Psoas muscle (tissue), 7 donors: ENCODE measurements at regions not wholly inside any gene's neighbourhood (a gene's known extent, or its start where the extent isn't known, plus 50 kb on each side); places are given as distances from the start of the nearest gene placed in this dataset.

ENCODE experiments used
- ATAC-seq, 4 donors: fragments of 200-7000 bp; cut with Tn5 transposase; one replicate each; pipeline ENCODE4 v1.9.1; 2020; ENCODE audit warnings: moderate library complexity in 3 of 4, mild to moderate bottlenecking in 2 of 4
- DNase-seq, 2 donors: peaks; one replicate each; pipeline ENCODE4 v3.0.0-alpha.2; 2020
- H3K27ac ChIP-seq: fragments of 200-600 bp; one replicate; pipeline ENCODE4 v1.8.0; 2022
- H3K27me3 ChIP-seq, 3 donors: fragments of 200-600 bp in 1 of 3; one replicate each; pipeline versions ENCODE4 v1.6.1 to v1.8.0; 2013 to 2022; ENCODE audit warnings: low read length in 2 of 3, mild to moderate bottlenecking in 2 of 3, moderate library complexity in 1 of 3; ENCODE audit not compliant: insufficient read depth in 3 of 3
- H3K36me3 ChIP-seq, 2 donors: fragments of 200-600 bp in 1 of 2; one replicate each; pipeline versions ENCODE4 v1.6.1 to v1.8.0; 2013 to 2022; ENCODE audit warnings: low read depth in 1 of 2, mild to moderate bottlenecking in 1 of 2, moderate library complexity in 1 of 2; ENCODE audit not compliant: insufficient read depth in 1 of 2
- H3K4me1 ChIP-seq: fragments of 200-600 bp; one replicate; pipeline ENCODE4 v1.8.0; 2022
- H3K4me3 ChIP-seq: fragments of 200-600 bp; one replicate; pipeline ENCODE4 v1.8.0; 2022; ENCODE audit warnings: mild to moderate bottlenecking
- H3K9me3 ChIP-seq: fragments of 200-600 bp; one replicate; pipeline ENCODE4 v1.8.0; 2022
- WGBS, 3 donors: extraction: QIAGEN DNeasy Blood & Tissue Kit; methylation state at CpG; one replicate each; pipeline versions ENCODE4 v1.1.6 to v1.1.7; 2013; 5-methylcytosine and 5-hydroxymethylcytosine counted together
- intact Hi-C, 2 donors: fragments of 100-400 bp; cut with DNase I; formaldehyde crosslinking; loops; one replicate each; pipeline versions ENCODE4 v1.11.0 to v1.14.2; 2022
- TF ChIP-seq, protein P1 (sequence below): fragments of 200-600 bp; IDR thresholded peaks from one replicate; pipeline ENCODE4 v1.8.0; 2022; ENCODE audit warnings: antibody characterized with exemption
- donor health status: healthy with polysubstance abuse.
- donor health status: DM: no; HTN: no; CAD: no; lungs with moderate emphysema.
- donor health status: Bipolar disorder and iron deficiency.
- donor health status: healthy.
- donor health status: DM: yes; HTN: yes; CAD: no.
- donor health status: DM: no; HTN: no; CAD: no.
- donor health status: DM: yes; HTN: yes; CAD: no.

DNA sequence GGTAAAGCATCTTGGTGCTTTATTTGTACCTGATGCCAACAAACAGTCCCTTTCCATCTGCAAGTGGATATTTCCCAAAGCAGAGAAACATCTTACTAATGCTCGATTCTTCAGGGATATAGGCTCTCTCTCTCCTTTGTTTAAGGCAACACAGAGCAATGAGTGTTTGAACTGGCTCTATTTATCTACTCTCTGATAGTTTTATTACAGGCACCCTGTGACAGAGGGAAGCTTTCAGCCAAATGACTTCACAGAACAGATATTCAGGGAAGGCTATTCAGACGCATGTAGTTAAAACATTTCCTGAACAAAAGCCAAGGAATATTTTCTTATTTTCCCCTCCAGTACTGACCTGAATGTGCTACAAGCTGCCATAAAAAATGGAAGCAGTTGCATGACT is 141.8 kb downstream of the YIPF5 start:
- intact Hi-C loops: no loop called here
- TF ChIP-seq, protein P1, sequence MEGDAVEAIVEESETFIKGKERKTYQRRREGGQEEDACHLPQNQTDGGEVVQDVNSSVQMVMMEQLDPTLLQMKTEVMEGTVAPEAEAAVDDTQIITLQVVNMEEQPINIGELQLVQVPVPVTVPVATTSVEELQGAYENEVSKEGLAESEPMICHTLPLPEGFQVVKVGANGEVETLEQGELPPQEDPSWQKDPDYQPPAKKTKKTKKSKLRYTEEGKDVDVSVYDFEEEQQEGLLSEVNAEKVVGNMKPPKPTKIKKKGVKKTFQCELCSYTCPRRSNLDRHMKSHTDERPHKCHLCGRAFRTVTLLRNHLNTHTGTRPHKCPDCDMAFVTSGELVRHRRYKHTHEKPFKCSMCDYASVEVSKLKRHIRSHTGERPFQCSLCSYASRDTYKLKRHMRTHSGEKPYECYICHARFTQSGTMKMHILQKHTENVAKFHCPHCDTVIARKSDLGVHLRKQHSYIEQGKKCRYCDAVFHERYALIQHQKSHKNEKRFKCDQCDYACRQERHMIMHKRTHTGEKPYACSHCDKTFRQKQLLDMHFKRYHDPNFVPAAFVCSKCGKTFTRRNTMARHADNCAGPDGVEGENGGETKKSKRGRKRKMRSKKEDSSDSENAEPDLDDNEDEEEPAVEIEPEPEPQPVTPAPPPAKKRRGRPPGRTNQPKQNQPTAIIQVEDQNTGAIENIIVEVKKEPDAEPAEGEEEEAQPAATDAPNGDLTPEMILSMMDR: no peak
- ATAC-seq (peak in 1 of 4 donors; percentile 25), DNase-seq (no peak)
- H3K27me3 ChIP-seq: no peaks in the 10 kb centered on the region
- WGBS, 3 donors: 3 to 10% (median 8%) methylated on average over 2 of the region's 2 CpGs
- peak overlapping the region; percentile 28 for H3K27ac ChIP-seq
- H3K36me3 ChIP-seq: no peaks in the 10 kb centered on the region
- peaks cover 6% of the 10 kb centered on the region for H3K4me1 ChIP-seq
- H3K9me3 ChIP-seq: no peaks in the 10 kb centered on the region
- no peak overlapping the region for H3K4me3 ChIP-seq

GRCh38 chr5:144030904-144031303 is 139.6 kb downstream of the YIPF5 start:
- Histone ChIP-seq H3K27me3 (no peaks in the 10 kb centered on the region), H3K4me1 (peaks cover 6% of the 10 kb centered on the region), H3K36me3 (no peaks in the 10 kb centered on the region), H3K27ac (no peak overlapping the region), H3K9me3 (no peaks in the 10 kb centered on the region), H3K4me3 (no peak overlapping the region)
- no peak for DNase-seq
- 91 to 98% (median 91%) methylated on average over 5 of the region's 5 CpGs for WGBS, 3 donors
- no peak for ATAC-seq
- TF ChIP-seq, protein P1: no peak
- intact Hi-C loops: no loop called here

DNA sequence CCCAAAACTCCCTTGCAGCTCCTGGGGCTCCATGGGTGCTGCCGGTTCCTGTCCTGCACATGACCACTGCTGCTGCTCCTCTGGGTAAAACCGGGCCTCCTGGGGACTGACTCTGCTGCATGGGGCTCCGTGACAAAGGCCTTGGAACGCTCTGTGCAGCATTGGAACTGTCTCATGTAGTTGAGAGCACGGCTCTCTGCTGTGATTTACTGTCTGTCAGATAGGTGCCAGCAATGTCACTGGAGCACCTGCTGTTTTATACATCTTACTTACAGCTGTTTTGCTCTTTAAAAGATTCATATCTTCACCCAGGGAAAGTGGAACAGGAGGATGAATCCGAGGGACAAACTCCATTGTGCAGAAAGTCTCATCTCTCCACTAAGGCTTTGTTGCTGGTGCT is 138.1 kb downstream of the YIPF5 start:
- no peak overlapping the region for H3K27ac ChIP-seq
- TF ChIP-seq, protein P1: no peak
- intact Hi-C loops: no loop called here
- WGBS, 3 donors: 4 to 9% (median 7%) methylated on average over 6 of the region's 6 CpGs
- no peaks in the 10 kb centered on the region for H3K36me3 ChIP-seq
- no peaks in the 10 kb centered on the region for H3K27me3 ChIP-seq
- H3K9me3 ChIP-seq: no peaks in the 10 kb centered on the region
- peaks cover 6% of the 10 kb centered on the region for H3K4me1 ChIP-seq
- DNase-seq (peak; percentile 17 to 80), ATAC-seq (peak; percentile 93 to 99 (median 98))
- no peak overlapping the region for H3K4me3 ChIP-seq

- no peaks in the 10 kb centered on the region for H3K9me3 ChIP-seq
- no peak overlapping the region for H3K27ac ChIP-seq
- DNase-seq (no peak), ATAC-seq (no peak)
- WGBS, 3 donors: 77 to 81% (median 81%) methylated on average over 3 of the region's 3 CpGs
- peaks cover 6% of the 10 kb centered on the region for H3K4me1 ChIP-seq
- intact Hi-C loops: no loop called here
- H3K27me3 ChIP-seq: no peaks in the 10 kb centered on the region
- no peaks in the 10 kb centered on the region for H3K36me3 ChIP-seq
- TF ChIP-seq, protein P1: no peak
- H3K4me3 ChIP-seq: no peak overlapping the region
Observed at GRCh38 chr5:144033486-144033885, 137.0 kb downstream of the YIPF5 start.

- intact Hi-C loops: no loop called here
- ATAC-seq: no peak
- no peaks in the 10 kb centered on the region for H3K36me3 ChIP-seq
- TF ChIP-seq, protein P1: no peak
- no peak overlapping the region for H3K4me3 ChIP-seq
- 81 to 94% (median 89%) methylated on average over 4 of the region's 4 CpGs for WGBS, 3 donors
- no peak for DNase-seq
- no peaks in the 10 kb centered on the region for H3K9me3 ChIP-seq
- no peaks in the 10 kb centered on the region for H3K27me3 ChIP-seq
- H3K4me1 ChIP-seq: peaks cover 6% of the 10 kb centered on the region
- no peak overlapping the region for H3K27ac ChIP-seq
Observed at GRCh38 chr5:144035046-144035740, 135.3 kb downstream of the YIPF5 start.
